OCI-LY1 (cell line): ENCODE measurements at regions not wholly inside any gene's neighbourhood (a gene's known extent, or its start where the extent isn't known, plus 50 kb on each side); places are given as distances from the start of the nearest gene placed in this dataset.

ENCODE experiments used
- H2AFZ ChIP-seq: fragments of 200-600 bp; sonication (generic), shearing (Covaris generic); 2 replicates; pipeline ENCODE4 v1.6.0; 2014; ENCODE audit warnings: antibody characterized with exemption, mild to moderate bottlenecking, low read length
- H3F3A ChIP-seq: fragments of 200-600 bp; sonication (generic), shearing (Covaris generic); 2 replicates; pipeline ENCODE4 v1.6.0; 2014; ENCODE audit warnings: mild to moderate bottlenecking, antibody characterized with exemption, low read length, moderate library complexity; ENCODE audit not compliant: insufficient read depth
- H3K27ac ChIP-seq: fragments of 200-600 bp; sonication (generic); 2 replicates; pipeline ENCODE4 v1.5.1; 2014; ENCODE audit warnings: low read length, mixed run types, mild to moderate bottlenecking, low read depth; ENCODE audit not compliant: poor library complexity, severe bottlenecking
- H3K27me3 ChIP-seq: fragments of 200-600 bp; sonication (generic); 2 replicates; pipeline ENCODE4 v1.6.0; 2014; ENCODE audit warnings: antibody characterized with exemption, mild to moderate bottlenecking, low read length, moderate library complexity; ENCODE audit not compliant: insufficient read depth
- H3K36me3 ChIP-seq: fragments of 200-600 bp; sonication (generic); 2 replicates; pipeline ENCODE4 v1.6.1; 2014; ENCODE audit warnings: mild to moderate bottlenecking, antibody characterized with exemption, low read length, moderate library complexity, mixed read lengths; ENCODE audit not compliant: insufficient read depth
- H3K4me1 ChIP-seq: fragments of 200-600 bp; sonication (generic); 2 replicates; pipeline ENCODE4 v1.5.1; 2014; ENCODE audit warnings: mild to moderate bottlenecking, low read length, moderate library complexity; ENCODE audit not compliant: insufficient read depth, severe bottlenecking
- H3K4me2 ChIP-seq: fragments of 200-600 bp; sonication (generic), shearing (Covaris generic); 2 replicates; pipeline ENCODE4 v1.6.1; 2014; ENCODE audit warnings: low read length
- H3K4me3 ChIP-seq: fragments of 200-600 bp; sonication (generic); 2 replicates; pipeline ENCODE4 v1.5.1; 2014; ENCODE audit warnings: low read length, low read depth, mild to moderate bottlenecking, mixed read lengths; ENCODE audit not compliant: poor library complexity, severe bottlenecking
- H3K79me2 ChIP-seq: fragments of 200-600 bp; shearing (Covaris generic); 2 replicates; pipeline ENCODE4 v1.6.1; 2016; ENCODE audit warnings: mixed run types, low read length, mixed read lengths; ENCODE audit not compliant: insufficient read depth
- H3K9ac ChIP-seq: fragments of 200-600 bp; sonication (generic), shearing (Covaris generic); 2 replicates; pipeline ENCODE4 v1.6.1; 2014; ENCODE audit warnings: mild to moderate bottlenecking, low read length, mixed read lengths
- H3K9me2 ChIP-seq: fragments of 200-600 bp; sonication (generic), shearing (Covaris generic); 2 replicates; pipeline ENCODE4 v1.6.1; 2014; ENCODE audit warnings: low read depth, mild to moderate bottlenecking, low read length, mixed read lengths
- H3K9me3 ChIP-seq: fragments of 200-600 bp; shearing (Covaris generic); 2 replicates; pipeline ENCODE4 v1.6.1; 2014; ENCODE audit warnings: low read length, mixed read lengths
- H4K20me1 ChIP-seq: fragments of 200-600 bp; sonication (generic), shearing (Covaris generic); 2 replicates; pipeline ENCODE4 v1.6.0; 2016; ENCODE audit warnings: mild to moderate bottlenecking, low read length; ENCODE audit not compliant: insufficient read depth
- CTCF ChIP-seq: fragments of 200-600 bp; sonication (generic), shearing (Covaris generic); IDR thresholded peaks from 2 replicates; pipeline ENCODE4 v1.5.1; 2017; ENCODE audit warnings: mild to moderate bottlenecking, antibody characterized with exemption, low read length, moderate library complexity, mixed read lengths
- EZH2 ChIP-seq: fragments of 200-600 bp; sonication (generic), shearing (Covaris generic); IDR thresholded peaks from 2 replicates; pipeline ENCODE4 v1.8.0; 2017; ENCODE audit warnings: borderline replicate concordance, mixed run types, mild to moderate bottlenecking, antibody characterized with exemption, low read length, moderate library complexity, mixed read lengths

DNA sequence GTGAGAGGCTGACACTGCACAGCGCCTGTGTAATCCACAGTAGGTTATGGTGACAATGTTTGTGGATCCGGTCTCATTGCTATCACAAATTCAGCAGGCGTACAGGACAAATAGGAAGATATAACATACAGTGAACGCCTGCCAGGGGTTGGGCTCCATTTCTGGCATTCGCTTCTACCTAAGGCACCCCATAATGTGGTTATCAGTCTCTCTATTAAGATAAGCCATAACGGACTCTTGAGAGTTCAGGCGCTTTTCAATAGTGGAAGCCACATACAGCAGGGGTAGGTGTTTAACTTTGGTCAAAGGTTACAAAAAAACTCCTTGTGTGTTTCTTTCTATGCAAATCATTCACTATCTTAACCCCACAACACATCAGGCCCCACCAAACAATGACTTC is 72.8 kb downstream of the SIPA1L2 start:
- Histone ChIP-seq H3K4me1 (no peaks in the 10 kb centered on the region), H3K27me3 (no peaks in the 10 kb centered on the region), H3K27ac (no peak overlapping the region), H3K4me3 (no peak overlapping the region), H3K79me2 (no peaks in the 10 kb centered on the region), H3K9me2 (no peaks in the 10 kb centered on the region), H3F3A (no peaks in the 10 kb centered on the region), H3K9me3 (no peaks in the 10 kb centered on the region), H3K9ac (no peak overlapping the region), H2AFZ (no peak overlapping the region), H4K20me1 (no peaks in the 10 kb centered on the region), H3K36me3 (no peaks in the 10 kb centered on the region), H3K4me2 (no peak overlapping the region)
- TF ChIP-seq CTCF (no peak), EZH2 (no peak)

DNA sequence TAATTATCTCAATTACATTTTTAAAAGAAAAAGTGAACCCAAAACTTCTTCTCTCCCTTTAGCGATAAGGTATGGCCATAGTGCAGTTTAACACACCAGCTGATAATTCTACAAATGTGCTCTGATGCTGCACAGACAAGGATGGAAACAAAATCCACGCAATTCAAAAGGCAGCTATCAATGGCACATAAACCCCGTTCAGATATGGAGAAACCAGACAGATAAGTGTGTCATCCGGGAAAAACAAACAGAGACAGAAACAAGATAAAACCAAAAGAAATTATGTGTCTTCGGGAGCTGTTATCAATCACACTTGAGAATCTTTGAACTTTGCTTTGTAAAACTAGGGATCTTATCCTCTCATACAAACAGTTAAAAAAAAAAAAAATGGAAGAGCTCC is 73.6 kb downstream of the SIPA1L2 start:
- H3K4me2 ChIP-seq = no peak overlapping the region
- H2AFZ ChIP-seq = no peak overlapping the region
- H3K27me3 ChIP-seq = no peaks in the 10 kb centered on the region
- H3K4me3 ChIP-seq = no peak overlapping the region
- H3K36me3 ChIP-seq = no peaks in the 10 kb centered on the region
- no peaks in the 10 kb centered on the region for H3K4me1 ChIP-seq
- H3K79me2 ChIP-seq = no peaks in the 10 kb centered on the region
- no peaks in the 10 kb centered on the region for H3K9me3 ChIP-seq
- H3K9me2 ChIP-seq = no peaks in the 10 kb centered on the region
- no peaks in the 10 kb centered on the region for H4K20me1 ChIP-seq
- H3K27ac ChIP-seq = no peak overlapping the region
- no peak overlapping the region for H3K9ac ChIP-seq
- H3F3A ChIP-seq = no peaks in the 10 kb centered on the region
- TF ChIP-seq EZH2 = no peak
- TF ChIP-seq CTCF = no peak

DNA sequence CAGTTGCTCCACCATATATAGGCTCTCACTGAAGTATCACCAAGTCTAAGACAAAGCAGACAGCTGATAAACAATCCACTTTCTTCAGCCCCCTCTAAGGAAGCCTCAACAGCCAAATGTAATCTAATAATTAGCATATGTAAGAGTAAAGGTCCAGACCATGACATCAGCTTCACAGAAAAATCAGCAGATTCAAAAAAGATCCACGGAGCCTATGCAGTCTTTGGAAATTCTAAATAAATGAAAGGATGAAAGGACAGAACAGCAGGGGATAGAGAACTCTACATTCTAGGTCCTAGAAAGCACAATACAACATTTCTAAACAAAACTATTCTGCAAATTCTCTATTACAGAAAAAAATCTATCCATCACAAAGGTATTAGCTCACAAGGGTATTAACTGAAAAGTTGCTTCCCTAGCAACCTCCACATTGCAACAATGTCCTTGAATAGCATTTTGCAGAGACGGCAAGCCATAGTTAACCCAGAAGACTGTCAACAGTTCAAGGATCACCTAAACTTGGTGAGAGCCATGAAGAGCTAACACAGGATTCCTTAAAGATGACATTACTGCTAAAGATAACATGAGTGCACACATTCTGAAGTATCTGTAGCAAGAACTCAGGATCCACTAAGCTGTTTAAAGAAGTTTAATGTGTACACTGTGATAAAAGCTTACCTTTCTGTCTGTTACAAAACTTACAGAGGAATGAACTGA is 74.3 kb downstream of the SIPA1L2 start:
- H4K20me1 ChIP-seq = no peaks in the 10 kb centered on the region
- TF ChIP-seq EZH2 = no peak
- TF ChIP-seq CTCF = no peak
- H3F3A ChIP-seq = no peaks in the 10 kb centered on the region
- H3K27me3 ChIP-seq = no peaks in the 10 kb centered on the region
- H3K4me1 ChIP-seq = no peaks in the 10 kb centered on the region
- H3K9ac ChIP-seq = no peak overlapping the region
- no peaks in the 10 kb centered on the region for H3K79me2 ChIP-seq
- H3K9me3 ChIP-seq = no peaks in the 10 kb centered on the region
- no peak overlapping the region for H3K4me2 ChIP-seq
- H3K4me3 ChIP-seq = no peak overlapping the region
- no peak overlapping the region for H2AFZ ChIP-seq
- no peak overlapping the region for H3K27ac ChIP-seq
- H3K36me3 ChIP-seq = no peaks in the 10 kb centered on the region
- H3K9me2 ChIP-seq = no peaks in the 10 kb centered on the region
